ENCODE measurements at regions not wholly inside any gene's neighbourhood (a gene's known extent, or its start where the extent isn't known, plus 50 kb on each side); places are given as distances from the start of the nearest gene placed in this dataset.

DNA sequence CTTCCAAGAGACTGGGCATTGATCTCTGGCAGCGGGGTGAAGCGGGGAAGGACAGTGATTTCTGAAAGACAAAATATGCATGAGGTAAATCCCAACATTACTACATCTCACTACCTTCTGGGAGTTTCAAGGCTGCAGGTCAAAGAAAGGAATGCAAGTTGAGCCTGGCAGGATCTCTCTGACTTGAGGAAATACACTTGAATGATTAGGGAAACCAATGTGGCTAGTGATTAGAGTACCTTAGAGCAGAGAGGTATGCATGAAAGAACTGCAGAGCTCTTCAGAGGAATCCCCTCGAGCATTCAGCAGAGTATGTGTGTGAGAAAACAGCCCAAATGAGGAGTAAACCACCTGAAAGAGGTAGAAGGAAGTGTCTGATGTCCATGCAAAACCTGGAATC, 2874.1 kb upstream of the PCDH20 start:
- H2AFZ ChIP-seq = no peak overlapping the region
- H3K9me3 ChIP-seq (ENCODE audit: control insufficient read depth, low read length) = no peaks in the 10 kb centered on the region
- H3K36me3 ChIP-seq (ENCODE audit: control insufficient read depth, insufficient read depth, low read length) = no peaks in the 10 kb centered on the region
- no peak overlapping the region for H3K9ac ChIP-seq
- H3K4me2 ChIP-seq (ENCODE audit: low read length) = no peak overlapping the region
- no peak overlapping the region for H3K4me3 ChIP-seq (ENCODE audit: low read depth, low read length)
- no peaks in the 10 kb centered on the region for H3K4me1 ChIP-seq
- H3K27ac ChIP-seq = no peak overlapping the region
- no peaks in the 10 kb centered on the region for H3K79me2 ChIP-seq
- TF ChIP-seq, protein P1, sequence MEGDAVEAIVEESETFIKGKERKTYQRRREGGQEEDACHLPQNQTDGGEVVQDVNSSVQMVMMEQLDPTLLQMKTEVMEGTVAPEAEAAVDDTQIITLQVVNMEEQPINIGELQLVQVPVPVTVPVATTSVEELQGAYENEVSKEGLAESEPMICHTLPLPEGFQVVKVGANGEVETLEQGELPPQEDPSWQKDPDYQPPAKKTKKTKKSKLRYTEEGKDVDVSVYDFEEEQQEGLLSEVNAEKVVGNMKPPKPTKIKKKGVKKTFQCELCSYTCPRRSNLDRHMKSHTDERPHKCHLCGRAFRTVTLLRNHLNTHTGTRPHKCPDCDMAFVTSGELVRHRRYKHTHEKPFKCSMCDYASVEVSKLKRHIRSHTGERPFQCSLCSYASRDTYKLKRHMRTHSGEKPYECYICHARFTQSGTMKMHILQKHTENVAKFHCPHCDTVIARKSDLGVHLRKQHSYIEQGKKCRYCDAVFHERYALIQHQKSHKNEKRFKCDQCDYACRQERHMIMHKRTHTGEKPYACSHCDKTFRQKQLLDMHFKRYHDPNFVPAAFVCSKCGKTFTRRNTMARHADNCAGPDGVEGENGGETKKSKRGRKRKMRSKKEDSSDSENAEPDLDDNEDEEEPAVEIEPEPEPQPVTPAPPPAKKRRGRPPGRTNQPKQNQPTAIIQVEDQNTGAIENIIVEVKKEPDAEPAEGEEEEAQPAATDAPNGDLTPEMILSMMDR (IDR thresholded peaks at IDR 0.05) = no peak
- no peaks in the 10 kb centered on the region for H3K27me3 ChIP-seq (ENCODE audit: control insufficient read depth, insufficient read depth, low read length)

DNA sequence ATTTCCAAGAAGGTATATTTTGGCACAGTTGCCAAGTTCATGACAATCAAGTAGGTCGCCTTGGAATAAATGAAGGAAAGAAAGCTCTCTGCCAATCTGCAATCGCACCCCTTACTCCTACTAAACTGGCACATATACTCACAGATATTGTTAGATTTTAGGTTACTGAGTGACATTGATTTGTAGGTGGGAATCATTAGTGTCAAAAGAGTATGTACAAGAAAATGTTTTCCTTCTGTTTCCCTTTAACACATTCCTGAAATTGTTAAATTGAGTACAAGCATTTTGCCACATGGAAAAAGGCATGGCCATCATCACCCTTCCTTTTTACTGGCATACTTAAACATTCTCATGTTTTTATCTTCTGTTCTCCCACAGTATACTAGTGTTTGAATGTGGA, 2868.3 kb upstream of the PCDH20 start:
- Histone ChIP-seq H3K27me3 (ENCODE audit: control insufficient read depth, insufficient read depth, low read length) (no peaks in the 10 kb centered on the region), H3K27ac (no peak overlapping the region), H3K4me1 (no peaks in the 10 kb centered on the region), H2AFZ (no peak overlapping the region), H3K9me3 (ENCODE audit: control insufficient read depth, low read length) (no peaks in the 10 kb centered on the region), H3K4me3 (ENCODE audit: low read depth, low read length) (no peak overlapping the region), H3K36me3 (ENCODE audit: control insufficient read depth, insufficient read depth, low read length) (no peaks in the 10 kb centered on the region), H3K79me2 (no peaks in the 10 kb centered on the region), H3K4me2 (ENCODE audit: low read length) (no peak overlapping the region), H3K9ac (no peak overlapping the region)
- TF ChIP-seq, protein P1 (IDR thresholded peaks at IDR 0.05) = no peak

DNA sequence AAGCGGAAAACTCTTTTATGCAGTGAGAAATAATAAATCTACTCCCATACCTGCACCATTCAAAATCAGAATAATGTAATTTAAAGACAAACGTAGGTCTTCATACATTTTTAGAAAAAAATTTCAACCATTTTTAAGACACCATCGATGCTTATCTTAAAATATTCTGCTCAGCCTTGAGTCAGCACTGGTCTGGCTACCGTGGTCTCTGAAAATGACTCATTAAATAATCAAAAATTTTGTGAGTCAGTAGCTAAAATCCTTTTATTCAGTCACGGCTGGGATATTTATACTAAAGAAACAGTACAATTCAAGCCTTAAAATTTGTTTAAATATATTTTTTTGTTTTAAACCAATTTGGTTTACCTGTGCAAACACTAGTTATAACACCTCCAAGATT, 2862.8 kb upstream of the PCDH20 start:
- H3K27me3 ChIP-seq (ENCODE audit: control insufficient read depth, insufficient read depth, low read length) = no peaks in the 10 kb centered on the region
- no peaks in the 10 kb centered on the region for H3K4me1 ChIP-seq
- H3K9me3 ChIP-seq (ENCODE audit: control insufficient read depth, low read length) = no peaks in the 10 kb centered on the region
- H3K4me2 ChIP-seq (ENCODE audit: low read length) = no peak overlapping the region
- H3K27ac ChIP-seq = no peak overlapping the region
- no peaks in the 10 kb centered on the region for H3K36me3 ChIP-seq (ENCODE audit: control insufficient read depth, insufficient read depth, low read length)
- H2AFZ ChIP-seq = no peak overlapping the region
- H3K79me2 ChIP-seq = no peaks in the 10 kb centered on the region
- H3K9ac ChIP-seq = no peak overlapping the region
- no peak overlapping the region for H3K4me3 ChIP-seq (ENCODE audit: low read depth, low read length)
- TF ChIP-seq, protein P1 (IDR thresholded peaks at IDR 0.05) = no peak

DNA sequence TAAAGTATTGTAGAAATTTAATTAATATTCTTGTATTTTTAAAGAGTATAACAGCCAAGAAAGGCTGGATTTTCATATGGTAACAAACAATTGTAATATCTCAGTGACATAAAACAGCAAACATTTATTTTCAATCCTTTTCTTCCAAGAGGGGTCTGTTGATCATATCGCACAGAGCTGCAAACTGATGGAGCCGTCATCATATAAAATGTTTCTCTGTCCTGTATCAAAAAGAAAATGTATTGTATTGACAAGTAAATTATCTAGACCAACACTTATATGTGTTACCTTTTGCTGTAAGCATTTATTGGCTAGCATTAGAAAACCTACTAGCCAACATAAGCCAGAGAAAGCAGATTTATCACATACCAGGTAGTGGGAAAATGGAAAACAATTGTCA, 2861.4 kb upstream of the PCDH20 start:
- H3K4me3 ChIP-seq (ENCODE audit: low read depth, low read length) = no peak overlapping the region
- H3K79me2 ChIP-seq = no peaks in the 10 kb centered on the region
- H3K27me3 ChIP-seq (ENCODE audit: control insufficient read depth, insufficient read depth, low read length) = no peaks in the 10 kb centered on the region
- no peak overlapping the region for H2AFZ ChIP-seq
- no peaks in the 10 kb centered on the region for H3K9me3 ChIP-seq (ENCODE audit: control insufficient read depth, low read length)
- no peak overlapping the region for H3K9ac ChIP-seq
- no peaks in the 10 kb centered on the region for H3K4me1 ChIP-seq
- no peaks in the 10 kb centered on the region for H3K36me3 ChIP-seq (ENCODE audit: control insufficient read depth, insufficient read depth, low read length)
- H3K27ac ChIP-seq = no peak overlapping the region
- TF ChIP-seq, protein P1 (IDR thresholded peaks at IDR 0.05) = no peak
- H3K4me2 ChIP-seq (ENCODE audit: low read length) = no peak overlapping the region

DNA sequence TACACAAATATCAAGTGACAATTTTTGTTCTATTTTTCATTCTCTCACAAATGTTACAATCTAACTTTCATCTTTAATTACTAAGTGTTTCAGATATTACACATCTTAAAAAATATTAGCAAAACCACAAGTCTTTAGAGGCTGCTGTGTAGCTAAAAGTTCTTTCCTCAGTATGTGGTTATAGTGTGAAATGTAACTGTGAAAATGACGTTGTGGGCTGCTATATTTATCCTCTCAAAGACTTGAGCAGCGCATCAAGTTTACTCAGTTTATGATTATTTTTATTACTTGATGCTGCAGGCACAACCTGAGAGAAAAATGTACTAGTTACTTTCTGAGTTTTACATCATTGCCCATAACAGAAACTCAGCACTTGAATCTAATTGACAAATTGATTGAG, 2860.6 kb upstream of the PCDH20 start:
- no peak overlapping the region for H3K27ac ChIP-seq
- H3K4me3 ChIP-seq (ENCODE audit: low read depth, low read length) = no peak overlapping the region
- H3K4me2 ChIP-seq (ENCODE audit: low read length) = no peak overlapping the region
- no peaks in the 10 kb centered on the region for H3K4me1 ChIP-seq
- no peak overlapping the region for H3K9ac ChIP-seq
- no peaks in the 10 kb centered on the region for H3K27me3 ChIP-seq (ENCODE audit: control insufficient read depth, insufficient read depth, low read length)
- H3K9me3 ChIP-seq (ENCODE audit: control insufficient read depth, low read length) = no peaks in the 10 kb centered on the region
- H3K36me3 ChIP-seq (ENCODE audit: control insufficient read depth, insufficient read depth, low read length) = no peaks in the 10 kb centered on the region
- H2AFZ ChIP-seq = no peak overlapping the region
- no peaks in the 10 kb centered on the region for H3K79me2 ChIP-seq
- TF ChIP-seq, protein P1 (IDR thresholded peaks at IDR 0.05) = no peak

Measured in parathyroid adenoma (tissue), 2 donors.